ENCODE measurements at regions not wholly inside any gene's neighbourhood (a gene's known extent, or its start where the extent isn't known, plus 50 kb on each side); places are given as distances from the start of the nearest gene placed in this dataset.

- TF ChIP-seq CTCF (IDR thresholded peaks at IDR 0.05; ENCODE audit: low read depth, low read length, missing control alignments), result no peak
- DNase-seq (ENCODE audit: low read depth), result no peak
- H3K4me3 ChIP-seq (ENCODE audit: low read depth, low read length), result no peak overlapping the region
Observed at GRCh38 chr4:133799717-133800315, 401.8 kb downstream of the PABPC4L start.

- H3K4me3 ChIP-seq (ENCODE audit: low read depth, low read length), result no peak overlapping the region
- no peak for TF ChIP-seq CTCF (IDR thresholded peaks at IDR 0.05; ENCODE audit: low read depth, low read length, missing control alignments)
- no peak for DNase-seq (ENCODE audit: low read depth)
Observed at GRCh38 chr4:133777661-133778060, 423.9 kb downstream of the PABPC4L start.

- no peak for TF ChIP-seq CTCF (IDR thresholded peaks at IDR 0.05; ENCODE audit: low read depth, low read length, missing control alignments)
- no peak overlapping the region for H3K4me3 ChIP-seq (ENCODE audit: low read depth, low read length)
- DNase-seq (ENCODE audit: low read depth), result no peak
Observed at GRCh38 chr4:133776961-133777360, 424.6 kb downstream of the PABPC4L start.

GRCh38 chr4:133776503-133776902 is 425.1 kb downstream of the PABPC4L start:
- no peak for TF ChIP-seq CTCF (IDR thresholded peaks at IDR 0.05; ENCODE audit: low read depth, low read length, missing control alignments)
- H3K4me3 ChIP-seq (ENCODE audit: low read depth, low read length), result no peak overlapping the region
- DNase-seq (ENCODE audit: low read depth), result no peak

GRCh38 chr4:133775881-133776280 is 425.7 kb downstream of the PABPC4L start:
- DNase-seq (ENCODE audit: low read depth), result no peak
- H3K4me3 ChIP-seq (ENCODE audit: low read depth, low read length), result no peak overlapping the region

GRCh38 chr4:133775469-133775868 is 426.1 kb downstream of the PABPC4L start:
- TF ChIP-seq CTCF (IDR thresholded peaks at IDR 0.05; ENCODE audit: low read depth, low read length, missing control alignments), result no peak

More at GRCh38 chr4:133775881-133776280, 425.7 kb downstream of the PABPC4L start:
- TF ChIP-seq CTCF (IDR thresholded peaks at IDR 0.05; ENCODE audit: low read depth, low read length, missing control alignments), result no peak

GRCh38 chr4:133759428-133759827 is 442.2 kb downstream of the PABPC4L start:
- H3K4me3 ChIP-seq (ENCODE audit: low read depth, low read length), result no peak overlapping the region
- no peak for DNase-seq (ENCODE audit: low read depth)
- no peak for TF ChIP-seq CTCF (IDR thresholded peaks at IDR 0.05; ENCODE audit: low read depth, low read length, missing control alignments)

More at GRCh38 chr4:133775469-133775868, 426.1 kb downstream of the PABPC4L start:
- no peak for DNase-seq (ENCODE audit: low read depth)
- H3K4me3 ChIP-seq (ENCODE audit: low read depth, low read length), result no peak overlapping the region
